ENCODE measurements at regions not wholly inside any gene's neighbourhood (a gene's known extent, or its start where the extent isn't known, plus 50 kb on each side); places are given as distances from the start of the nearest gene placed in this dataset.

GRCh38 chr12:126684703-126685102, 1582.3 kb upstream of the TMEM132C start:
- TF ChIP-seq CTCF (IDR thresholded peaks at IDR 0.05; ENCODE audit: insufficient read depth, low read length, poor library complexity, severe bottlenecking) (no peak), EZH2phosphoT487 (conservative IDR thresholded peaks at IDR 0.05; ENCODE audit: low read length) (no peak)
